A673 (cell line): ENCODE measurements at regions not wholly inside any gene's neighbourhood (a gene's known extent, or its start where the extent isn't known, plus 50 kb on each side); places are given as distances from the start of the nearest gene placed in this dataset.

Source experiments
- BruUV-seq: library from RNA; stranded (reverse); fragments of 400-500 nt; replicated peaks from 2 replicates; lab custom pipeline; 2021; lab: Mats Ljungman, UMichigan
- CTCF ChIA-PET: fragments of 300-600 bp; sonication (Branson Sonifier 250); formaldehyde crosslinking; loops from one replicate; lab custom pipeline; 2022; ENCODE audit warnings: antibody characterized with exemption; lab: Charles Lee
- POLR2A ChIA-PET: fragments of 300-600 bp; sonication (Branson Sonifier 250); formaldehyde crosslinking; loops from one replicate; lab custom pipeline; 2022; ENCODE audit warnings: antibody characterized with exemption; ENCODE audit not compliant: low non-redundant PET; lab: Charles Lee
- DNase-seq: peaks from one replicate; pipeline ENCODE4 v3.0.0-alpha.2; 2015; ENCODE audit warnings: low spot score
- H3K27ac ChIP-seq: fragments of 200-600 bp; sonication (generic); 2 replicates; pipeline ENCODE4 v1.5.1; 2016; ENCODE audit warnings: mixed run types, low read depth, mild to moderate bottlenecking, mixed read lengths, antibody characterized with exemption, low read length; ENCODE audit not compliant: poor library complexity, severe bottlenecking
- H3K27me3 ChIP-seq: fragments of 200-600 bp; sonication (generic); replicated peaks from 2 replicates; pipeline ENCODE4 v1.6.1; 2017; ENCODE audit warnings: mixed run types, low read depth, mild to moderate bottlenecking, mixed read lengths, antibody characterized with exemption, low read length; ENCODE audit not compliant: insufficient read depth, poor library complexity
- H3K36me3 ChIP-seq: fragments of 200-600 bp; sonication (generic); 2 replicates; pipeline ENCODE4 v1.6.1; 2016; ENCODE audit warnings: mixed run types, mild to moderate bottlenecking, mixed read lengths, antibody characterized with exemption, low read length; ENCODE audit not compliant: insufficient read depth, poor library complexity, severe bottlenecking
- H3K4me1 ChIP-seq: fragments of 200-600 bp; sonication (generic); 2 replicates; pipeline ENCODE4 v1.6.1; 2017; ENCODE audit warnings: mixed run types, mild to moderate bottlenecking, mixed read lengths, antibody characterized with exemption, low read length; ENCODE audit not compliant: insufficient read depth, poor library complexity, severe bottlenecking
- H3K4me3 ChIP-seq: fragments of 200-600 bp; sonication (generic); 2 replicates; pipeline ENCODE4 v1.5.1; 2016; ENCODE audit warnings: low read depth, mixed run types, mild to moderate bottlenecking, mixed read lengths, low read length; ENCODE audit not compliant: poor library complexity, severe bottlenecking
- H3K9me3 ChIP-seq: fragments of 200-600 bp; sonication (generic); 2 replicates; pipeline ENCODE4 v1.6.1; 2016; ENCODE audit warnings: mixed run types, low read depth, mild to moderate bottlenecking, mixed read lengths, antibody characterized with exemption, low read length; ENCODE audit not compliant: poor library complexity, severe bottlenecking
- CTCF ChIP-seq: fragments of 300-800, 200-600 bp; sonication (generic); conservative IDR thresholded peaks from 2 replicates; pipeline ENCODE4 v1.5.1; 2017; ENCODE audit warnings: low read depth, mild to moderate bottlenecking, antibody characterized with exemption, low read length, moderate library complexity, mixed read lengths
- EZH2 ChIP-seq: fragments of 200-600 bp; sonication (generic); IDR thresholded peaks from 2 replicates; pipeline ENCODE4 v1.6.1; 2017; ENCODE audit warnings: borderline replicate concordance, low read depth, mild to moderate bottlenecking, mixed read lengths, antibody characterized with exemption, low read length; ENCODE audit not compliant: poor library complexity, severe bottlenecking
- intact Hi-C: fragments of 100-400 bp; cut with micrococcal nuclease; formaldehyde crosslinking; loops from one replicate; pipeline ENCODE4 v1.10.0; 2022; ENCODE audit not compliant: unreplicated experiment

DNA sequence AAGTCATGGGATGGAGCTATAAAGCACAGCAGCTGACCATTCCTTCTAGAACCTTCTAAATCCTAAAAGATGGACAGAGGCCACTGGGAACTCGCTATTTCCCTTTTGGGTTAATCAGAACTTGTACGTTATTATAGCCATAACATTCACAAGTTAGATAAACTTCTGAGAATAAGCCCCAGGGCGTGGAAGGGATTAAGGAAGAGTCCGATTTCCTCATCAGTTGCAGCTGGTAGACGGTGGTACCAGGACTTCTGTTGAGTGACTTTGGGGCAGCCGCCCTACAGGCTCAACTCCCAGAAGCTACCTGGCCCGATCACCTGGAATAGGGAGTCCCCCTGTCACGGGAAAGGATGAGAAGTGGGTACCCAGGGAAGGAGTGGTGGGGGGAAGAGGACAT is 370.1 kb upstream of the ZFHX3 start:
- no peak for DNase-seq
- no TSS peak for BruUV-seq
- CTCF ChIA-PET, result no interaction called here
- POLR2A ChIA-PET, result no interaction called here
- no peaks in the 10 kb centered on the region for H3K9me3 ChIP-seq
- no peaks in the 10 kb centered on the region for H3K4me1 ChIP-seq
- no peaks in the 10 kb centered on the region for H3K36me3 ChIP-seq
- H3K27me3 ChIP-seq, result peaks cover 46% of the 10 kb centered on the region
- intact Hi-C loops, result no loop called here
- no peak overlapping the region for H3K27ac ChIP-seq
- no peak for TF ChIP-seq EZH2
- TF ChIP-seq CTCF, result no peak
- no peak overlapping the region for H3K4me3 ChIP-seq

- Histone ChIP-seq H3K4me3 (no peak overlapping the region), H3K9me3 (no peaks in the 10 kb centered on the region), H3K27ac (no peak overlapping the region), H3K27me3 (peaks cover 27% of the 10 kb centered on the region), H3K4me1 (no peaks in the 10 kb centered on the region), H3K36me3 (no peaks in the 10 kb centered on the region)
- intact Hi-C loops, result no loop called here
- BruUV-seq, result no TSS peak
- CTCF ChIA-PET, result no interaction called here
- TF ChIP-seq EZH2 (no peak), CTCF (no peak)
- DNase-seq, result no peak
- POLR2A ChIA-PET, result no interaction called here
These were observed 367.4 kb upstream of the ZFHX3 start for GRCh38 chr16:73415286-73415685.

DNA sequence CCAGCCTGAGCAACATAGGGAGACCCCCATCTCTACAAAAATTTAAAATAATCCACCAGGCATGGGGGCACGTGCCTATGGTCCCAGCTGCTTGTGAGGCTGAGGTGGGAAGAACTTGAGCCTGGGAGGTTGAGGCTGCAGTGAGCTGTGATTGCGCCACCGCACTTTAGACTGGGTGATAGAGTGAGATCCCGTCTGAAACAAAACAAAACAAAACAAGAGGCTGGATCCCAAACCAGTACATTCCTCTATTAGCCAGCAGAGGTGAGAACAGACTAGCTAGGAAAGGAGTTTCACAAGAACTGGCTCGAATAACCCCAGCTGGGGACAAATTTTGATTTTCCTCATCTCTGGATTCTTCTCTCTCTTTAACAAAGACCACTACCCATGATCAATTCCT is 366.7 kb upstream of the ZFHX3 start:
- CTCF ChIA-PET, result no interaction called here
- intact Hi-C loops, result no loop called here
- no TSS peak for BruUV-seq
- Histone ChIP-seq H3K36me3 (no peaks in the 10 kb centered on the region), H3K9me3 (no peaks in the 10 kb centered on the region), H3K4me1 (no peaks in the 10 kb centered on the region), H3K4me3 (no peak overlapping the region), H3K27me3 (peaks cover 22% of the 10 kb centered on the region), H3K27ac (no peak overlapping the region)
- TF ChIP-seq EZH2 (no peak), CTCF (no peak)
- no peak for DNase-seq
- POLR2A ChIA-PET, result no interaction called here
